ENCODE measurements at regions not wholly inside any gene's neighbourhood (a gene's known extent, or its start where the extent isn't known, plus 50 kb on each side); places are given as distances from the start of the nearest gene placed in this dataset.
"Not testable (repeated sequence)": the region's sequence is repeated elsewhere in the genome, so short reads cannot be mapped to it uniquely, and the experiment has no call there.

- Histone ChIP-seq H3K36me3 (no peaks in the 10 kb centered on the region), H3K27ac (no peak overlapping the region), H3K9me3 (no peaks in the 10 kb centered on the region), H3K4me1 (no peaks in the 10 kb centered on the region), H3K27me3 (no peaks in the 10 kb centered on the region), H3K4me3 (no peak overlapping the region)
- no peak for FAIRE-seq
- ATAC-seq, result no peak
- no peak for DNase-seq
- intact Hi-C loops (cut with DNase I), result no loop called here
- TF ChIP-seq CTCF (IDR thresholded peaks at IDR 0.05), result no peak
These were observed 65.1 kb upstream of the TRHDE start for GRCh38 chr12:72207079-72207478.

GRCh38 chr12:72207486-72208409 is 64.4 kb upstream of the TRHDE start:
- intact Hi-C loops (cut with DNase I), result no loop called here
- WGBS, 2 donors, result 93% methylated on average over 7 of the region's 7 CpGs
- FAIRE-seq (no peak), DNase-seq (no peak), ATAC-seq (no peak)
- TF ChIP-seq CTCF (IDR thresholded peaks at IDR 0.05), result no peak
- H3K9me3 ChIP-seq, result no peaks in the 10 kb centered on the region
- H3K36me3 ChIP-seq, result no peaks in the 10 kb centered on the region
- H3K27me3 ChIP-seq, result no peaks in the 10 kb centered on the region
- H3K27ac ChIP-seq, result no peak overlapping the region
- H3K4me3 ChIP-seq, result no peak overlapping the region
- no peaks in the 10 kb centered on the region for H3K4me1 ChIP-seq

GRCh38 chr12:72209086-72209485 is 63.1 kb upstream of the TRHDE start:
- WGBS, 2 donors, result 89 to 98% methylated on average over 2 of the region's 2 CpGs
- TF ChIP-seq CTCF (IDR thresholded peaks at IDR 0.05), result no peak
- Histone ChIP-seq H3K27me3 (no peaks in the 10 kb centered on the region), H3K4me1 (no peaks in the 10 kb centered on the region), H3K27ac (no peak overlapping the region), H3K36me3 (no peaks in the 10 kb centered on the region), H3K9me3 (no peaks in the 10 kb centered on the region), H3K4me3 (no peak overlapping the region)
- intact Hi-C loops (cut with DNase I), result no loop called here
- ATAC-seq (no peak), DNase-seq (no peak), FAIRE-seq (no peak)

- H3K4me3 ChIP-seq, result no peak overlapping the region
- no peak overlapping the region for H3K27ac ChIP-seq
- no peaks in the 10 kb centered on the region for H3K36me3 ChIP-seq
- DNase-seq, result no peak
- intact Hi-C loops (cut with DNase I), result no loop called here
- FAIRE-seq, result no peak
- TF ChIP-seq CTCF (IDR thresholded peaks at IDR 0.05), result no peak
- H3K9me3 ChIP-seq, result no peaks in the 10 kb centered on the region
- 25 to 27% methylated on average over 4 of the region's 4 CpGs for WGBS, 2 donors
- H3K4me1 ChIP-seq, result no peaks in the 10 kb centered on the region
- ATAC-seq, result no peak
- no peaks in the 10 kb centered on the region for H3K27me3 ChIP-seq
These were observed 58.0 kb upstream of the TRHDE start for GRCh38 chr12:72214163-72214562.

- DNase-seq; H3K36me3 ChIP-seq; H3K4me3 ChIP-seq; ATAC-seq; H3K27me3 ChIP-seq; intact Hi-C loops (cut with DNase I); FAIRE-seq; H3K27ac ChIP-seq; H3K9me3 ChIP-seq; H3K4me1 ChIP-seq: not testable (repeated sequence)
- WGBS, 2 donors, result 91 to 96% methylated on average over 2 of the region's 3 CpGs
These were observed 56.9 kb upstream of the TRHDE start for GRCh38 chr12:72215287-72215686.

Data from pancreas (tissue), 10 donors.